CD4-positive, alpha-beta T cell (primary cell): ENCODE measurements at regions not wholly inside any gene's neighbourhood (a gene's known extent, or its start where the extent isn't known, plus 50 kb on each side); places are given as distances from the start of the nearest gene placed in this dataset.
"Not testable (repeated sequence)": the region's sequence is repeated elsewhere in the genome, so short reads cannot be mapped to it uniquely, and the experiment has no call there.

Experiments
- ATAC-seq: fragments of 200-7000 bp; cut with Tn5 transposase; one replicate; pipeline ENCODE4 v1.10.0; 2022; ENCODE audit warnings: mild to moderate bottlenecking; ENCODE audit not compliant: poor library complexity
- CTCF ChIA-PET: fragments of 350-600 bp; sonication (Branson Sonifier 250); formaldehyde crosslinking; loops from one replicate; lab custom pipeline; 2021; ENCODE audit warnings: antibody characterized with exemption, inconsistent platforms; lab: Charles Lee
- POLR2A ChIA-PET: fragments of 350-600 bp; sonication (Branson Sonifier 250); formaldehyde crosslinking; loops from one replicate; lab custom pipeline; 2021; ENCODE audit warnings: antibody characterized with exemption, inconsistent platforms; lab: Charles Lee
- DNase-seq, 14 experiments: peaks; one replicate each; pipeline ENCODE4 v3.0.0-alpha.2; 2013 to 2020; ENCODE audit warnings: mixed read lengths in 2 of 14
- H3K27ac ChIP-seq, 2 donors: one replicate each; pipeline versions ENCODE4 v1.5.1 to v1.7.0; 2013; ENCODE audit warnings: low read length in 2 of 2, low read depth in 1 of 2, mild to moderate bottlenecking in 1 of 2
- H3K27me3 ChIP-seq, 2 experiments: 1 replicate in 1 of 2; 2 replicates in 1 of 2; pipeline versions ENCODE4 v1.6.1 to v1.7.0; 2013; ENCODE audit warnings: low read length in 2 of 2, control low read depth in 1 of 2, mild to moderate bottlenecking in 1 of 2, moderate library complexity in 1 of 2; ENCODE audit not compliant: insufficient read depth in 2 of 2, control insufficient read depth in 1 of 2
- H3K36me3 ChIP-seq: one replicate; pipeline ENCODE4 v1.6.1; 2013; ENCODE audit warnings: low read length, control low read depth; ENCODE audit not compliant: insufficient read depth
- H3K4me1 ChIP-seq: one replicate; pipeline ENCODE4 v1.6.1; 2013; ENCODE audit warnings: low read length, control low read depth; ENCODE audit not compliant: insufficient read depth
- H3K4me3 ChIP-seq: one replicate; pipeline ENCODE4 v1.5.1; 2013; ENCODE audit warnings: mild to moderate bottlenecking, low read length, moderate library complexity
- H3K9me3 ChIP-seq, 2 experiments: 1 replicate in 1 of 2; 2 replicates in 1 of 2; pipeline versions ENCODE4 v1.6.1 to v1.7.0; 2013; ENCODE audit warnings: low read length in 2 of 2, mild to moderate bottlenecking in 2 of 2, control low read depth in 1 of 2, moderate library complexity in 1 of 2; ENCODE audit not compliant: control insufficient read depth in 1 of 2, insufficient read depth in 1 of 2
- H3K27ac Mint-ChIP-seq: one replicate; pipeline ENCODE4 v1.8.0; 2020; ENCODE audit warnings: mixed read lengths
- H3K27me3 Mint-ChIP-seq: one replicate; pipeline ENCODE4 v1.8.0; 2021; ENCODE audit warnings: mixed read lengths
- H3K36me3 Mint-ChIP-seq: one replicate; pipeline ENCODE4 v1.8.0; 2021; ENCODE audit warnings: low read depth, mixed read lengths
- H3K4me1 Mint-ChIP-seq: one replicate; pipeline ENCODE4 v1.8.0; 2021; ENCODE audit warnings: low read depth, mixed read lengths
- H3K4me3 Mint-ChIP-seq: one replicate; pipeline ENCODE4 v1.8.0; 2020; ENCODE audit warnings: mild to moderate bottlenecking, mixed read lengths
- H3K9me3 Mint-ChIP-seq: one replicate; pipeline ENCODE4 v1.8.0; 2020; ENCODE audit warnings: mixed read lengths
- intact Hi-C, 2 experiments: fragments of 100-400 bp; cut with DNase I in 1 of 2; cut with micrococcal nuclease in 1 of 2; formaldehyde crosslinking; loops; one replicate each; pipeline versions ENCODE4 v1.15.1 to v1.9.0; 2023 to 2025; cut with DNase I, micrococcal nuclease
- TF ChIP-seq, protein P1 (sequence below): fragments of 200-600 bp; IDR thresholded peaks from one replicate; pipeline ENCODE4 v1.8.0; 2022; ENCODE audit warnings: antibody characterized with exemption, mild to moderate bottlenecking

DNA sequence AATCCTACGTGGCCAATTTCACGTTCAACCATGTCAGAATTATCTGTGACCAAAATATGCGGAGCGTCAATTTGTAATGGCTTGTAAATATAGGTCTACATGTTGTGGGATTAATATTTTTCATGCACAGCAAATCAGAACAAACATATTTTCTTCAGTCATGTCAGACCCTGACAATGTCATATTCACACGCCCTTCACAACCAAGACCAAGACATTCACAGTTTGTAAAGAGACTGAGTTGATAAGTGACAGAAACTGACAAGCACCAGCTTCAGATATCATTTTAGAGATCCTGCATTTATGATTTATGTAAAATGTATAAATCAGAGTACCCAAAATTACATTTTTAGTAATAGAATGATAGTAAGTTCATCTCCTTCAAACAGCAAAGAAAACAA, 57.3 kb upstream of the NOVA1 start:
- peaks cover 5% of the 10 kb centered on the region for H3K9me3 Mint-ChIP-seq
- DNase-seq (no peak), ATAC-seq (no peak)
- intact Hi-C loops, result no loop called here
- no peak overlapping the region for H3K4me3 Mint-ChIP-seq
- Histone ChIP-seq H3K9me3 (peaks cover 0 to 5% of the 10 kb centered on the region in 2 experiments), H3K27ac (no peak overlapping the region), H3K36me3 (no peaks in the 10 kb centered on the region), H3K4me1 (no peaks in the 10 kb centered on the region), H3K27me3 (no peaks in the 10 kb centered on the region), H3K4me3 (no peak overlapping the region)
- CTCF ChIA-PET, result no interaction called here
- TF ChIP-seq, protein P1, sequence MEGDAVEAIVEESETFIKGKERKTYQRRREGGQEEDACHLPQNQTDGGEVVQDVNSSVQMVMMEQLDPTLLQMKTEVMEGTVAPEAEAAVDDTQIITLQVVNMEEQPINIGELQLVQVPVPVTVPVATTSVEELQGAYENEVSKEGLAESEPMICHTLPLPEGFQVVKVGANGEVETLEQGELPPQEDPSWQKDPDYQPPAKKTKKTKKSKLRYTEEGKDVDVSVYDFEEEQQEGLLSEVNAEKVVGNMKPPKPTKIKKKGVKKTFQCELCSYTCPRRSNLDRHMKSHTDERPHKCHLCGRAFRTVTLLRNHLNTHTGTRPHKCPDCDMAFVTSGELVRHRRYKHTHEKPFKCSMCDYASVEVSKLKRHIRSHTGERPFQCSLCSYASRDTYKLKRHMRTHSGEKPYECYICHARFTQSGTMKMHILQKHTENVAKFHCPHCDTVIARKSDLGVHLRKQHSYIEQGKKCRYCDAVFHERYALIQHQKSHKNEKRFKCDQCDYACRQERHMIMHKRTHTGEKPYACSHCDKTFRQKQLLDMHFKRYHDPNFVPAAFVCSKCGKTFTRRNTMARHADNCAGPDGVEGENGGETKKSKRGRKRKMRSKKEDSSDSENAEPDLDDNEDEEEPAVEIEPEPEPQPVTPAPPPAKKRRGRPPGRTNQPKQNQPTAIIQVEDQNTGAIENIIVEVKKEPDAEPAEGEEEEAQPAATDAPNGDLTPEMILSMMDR, result no peak
- POLR2A ChIA-PET, result no interaction called here
- H3K27me3 Mint-ChIP-seq, result no peaks in the 10 kb centered on the region
- no peaks in the 10 kb centered on the region for H3K36me3 Mint-ChIP-seq
- no peak overlapping the region for H3K27ac Mint-ChIP-seq
- no peaks in the 10 kb centered on the region for H3K4me1 Mint-ChIP-seq

GRCh38 chr14:26663506-26663905, 65.7 kb upstream of the NOVA1 start:
- Histone ChIP-seq H3K4me3 (no peak overlapping the region), H3K36me3 (no peaks in the 10 kb centered on the region), H3K4me1 (no peaks in the 10 kb centered on the region), H3K27me3 (no peaks in the 10 kb centered on the region), H3K27ac (no peak overlapping the region), H3K9me3 (peaks cover 9 to 13% of the 10 kb centered on the region in 2 experiments)
- no peak for DNase-seq
- TF ChIP-seq, protein P1, result no peak
- H3K4me3 Mint-ChIP-seq, result no peak overlapping the region
- ChIA-PET POLR2A (no interaction called here), CTCF (no interaction called here)
- ATAC-seq, result no peak
- H3K27me3 Mint-ChIP-seq, result no peaks in the 10 kb centered on the region
- no peaks in the 10 kb centered on the region for H3K36me3 Mint-ChIP-seq
- H3K4me1 Mint-ChIP-seq, result no peaks in the 10 kb centered on the region
- intact Hi-C loops, result no loop called here
- H3K27ac Mint-ChIP-seq, result no peak overlapping the region
- peaks cover 12% of the 10 kb centered on the region for H3K9me3 Mint-ChIP-seq

DNA sequence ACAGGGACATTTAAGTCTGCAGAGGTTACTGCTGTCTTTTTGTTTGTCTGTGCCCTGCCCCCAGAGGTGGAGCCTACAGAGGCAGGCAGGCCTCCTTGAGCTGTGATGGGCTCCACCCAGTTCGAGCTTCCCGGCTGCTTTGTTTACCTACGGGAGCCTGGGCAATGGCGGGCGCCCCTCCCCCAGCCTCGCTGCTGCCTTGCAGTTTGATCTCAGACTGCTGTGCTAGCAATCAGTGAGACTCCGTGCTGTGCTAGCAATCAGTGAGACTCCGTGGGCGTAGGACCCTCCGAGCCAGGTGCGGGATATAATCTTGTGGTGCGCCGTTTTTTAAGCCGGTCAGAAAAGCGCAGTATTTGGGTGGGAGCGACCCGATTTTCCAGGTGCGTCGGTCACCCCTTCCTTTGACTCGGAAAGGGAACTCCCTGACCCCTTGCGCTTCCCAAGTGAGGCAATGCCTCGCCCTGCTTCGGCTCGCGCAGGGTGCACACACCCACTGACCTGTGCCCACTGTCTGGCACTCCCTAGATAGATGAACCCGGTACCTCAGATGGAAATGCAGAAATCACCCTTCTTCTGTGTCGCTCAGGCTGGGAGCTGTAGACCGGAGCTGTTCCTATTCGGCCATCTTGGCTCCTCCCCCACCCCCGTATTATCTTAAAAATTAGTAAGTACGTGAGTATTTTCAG, 81.0 kb upstream of the NOVA1 start:
- H3K27me3 Mint-ChIP-seq, H3K4me3 ChIP-seq, H3K4me1 Mint-ChIP-seq, CTCF ChIA-PET, H3K36me3 ChIP-seq, DNase-seq, H3K9me3 ChIP-seq, POLR2A ChIA-PET, ATAC-seq, H3K27ac ChIP-seq, H3K9me3 Mint-ChIP-seq, intact Hi-C loops, H3K4me1 ChIP-seq, H3K27ac Mint-ChIP-seq, H3K4me3 Mint-ChIP-seq, H3K27me3 ChIP-seq, H3K36me3 Mint-ChIP-seq: not testable (repeated sequence)

- H3K4me1 ChIP-seq, result no peaks in the 10 kb centered on the region
- H3K9me3 Mint-ChIP-seq, result peaks cover 9% of the 10 kb centered on the region
- CTCF ChIA-PET, result no interaction called here
- H3K4me3 ChIP-seq, result no peak overlapping the region
- no peaks in the 10 kb centered on the region for H3K27me3 ChIP-seq
- H3K36me3 ChIP-seq, result no peaks in the 10 kb centered on the region
- no peak overlapping the region for H3K4me3 Mint-ChIP-seq
- intact Hi-C loops, result no loop called here
- DNase-seq (no peak), ATAC-seq (no peak)
- H3K4me1 Mint-ChIP-seq, result no peaks in the 10 kb centered on the region
- TF ChIP-seq, protein P1, result no peak
- no peak overlapping the region for H3K27ac Mint-ChIP-seq
- no peaks in the 10 kb centered on the region for H3K27me3 Mint-ChIP-seq
- no peak overlapping the region for H3K27ac ChIP-seq
- H3K36me3 Mint-ChIP-seq, result no peaks in the 10 kb centered on the region
- H3K9me3 ChIP-seq, result peaks cover 0 to 8% of the 10 kb centered on the region in 2 experiments
- POLR2A ChIA-PET, result no interaction called here
These were observed 87.6 kb upstream of the NOVA1 start for GRCh38 chr14:26685401-26685800.
